HG03280 (cell line): ENCODE measurements at regions not wholly inside any gene's neighbourhood (a gene's known extent, or its start where the extent isn't known, plus 50 kb on each side); places are given as distances from the start of the nearest gene placed in this dataset.

Experiments used
- ATAC-seq: cut with Tn5 transposase; IDR thresholded peaks from one replicate; pipeline ENCODE4 v1.9.1; 2021; ENCODE audit warnings: mild to moderate bottlenecking, moderate library complexity; ENCODE audit not compliant: unreplicated experiment

DNA sequence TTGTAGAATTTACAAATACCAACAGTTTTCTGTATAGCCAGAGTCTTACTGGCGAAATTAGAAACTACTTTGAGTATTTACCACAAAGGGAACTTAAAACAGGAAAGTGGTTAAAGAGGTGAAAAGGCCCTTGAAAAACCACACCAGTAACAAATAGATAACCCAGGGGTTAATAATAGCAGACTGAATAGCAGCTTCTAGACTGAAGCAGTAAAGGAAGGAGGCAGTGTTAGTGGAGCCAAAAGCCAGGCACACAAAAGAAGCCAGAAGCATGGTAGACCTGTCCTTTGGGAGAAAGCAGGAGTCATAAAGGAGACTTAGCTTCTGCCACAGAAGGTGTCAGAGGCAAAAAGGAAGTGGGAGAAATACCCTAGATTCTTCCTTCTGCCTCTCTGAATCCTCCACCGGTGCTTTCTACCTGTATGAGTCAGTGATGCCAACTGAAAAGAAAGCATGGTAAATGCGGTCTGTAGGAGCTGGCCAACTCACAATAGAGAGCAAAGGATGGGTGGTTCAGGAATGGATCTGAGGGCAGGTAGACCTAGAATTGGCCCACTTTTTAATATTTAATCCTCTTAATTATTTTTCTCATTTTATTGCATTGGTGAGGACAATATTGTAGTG lies 97.3 kb downstream of the ARL6IP6 start:
- ATAC-seq, result no peak

DNA sequence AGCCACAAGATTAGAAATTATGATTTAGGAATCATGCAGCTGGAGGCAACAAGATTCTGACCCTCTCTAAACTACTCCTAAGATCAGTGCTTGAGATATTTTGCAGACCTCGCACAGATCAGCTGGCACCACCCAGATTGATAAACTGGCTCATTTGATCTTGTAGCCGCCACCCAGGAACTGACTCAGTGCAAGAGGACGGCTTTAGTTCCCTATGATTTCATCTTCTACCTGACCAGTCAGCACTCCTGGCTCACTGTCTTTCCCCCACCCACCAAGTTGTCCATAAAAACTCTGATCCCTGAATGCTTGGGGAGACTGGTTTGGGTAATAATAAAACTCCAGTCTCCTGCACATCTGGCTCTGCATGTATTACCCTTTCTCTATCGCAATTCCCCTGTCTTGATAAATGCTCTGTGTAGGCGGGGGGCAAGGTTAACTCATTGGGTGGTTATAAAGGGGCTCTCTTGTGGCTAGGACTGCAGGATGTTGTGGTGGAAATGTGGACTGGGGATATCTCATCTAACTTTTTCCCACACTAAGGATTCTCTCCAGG lies 96.1 kb downstream of the ARL6IP6 start:
- no peak for ATAC-seq

DNA sequence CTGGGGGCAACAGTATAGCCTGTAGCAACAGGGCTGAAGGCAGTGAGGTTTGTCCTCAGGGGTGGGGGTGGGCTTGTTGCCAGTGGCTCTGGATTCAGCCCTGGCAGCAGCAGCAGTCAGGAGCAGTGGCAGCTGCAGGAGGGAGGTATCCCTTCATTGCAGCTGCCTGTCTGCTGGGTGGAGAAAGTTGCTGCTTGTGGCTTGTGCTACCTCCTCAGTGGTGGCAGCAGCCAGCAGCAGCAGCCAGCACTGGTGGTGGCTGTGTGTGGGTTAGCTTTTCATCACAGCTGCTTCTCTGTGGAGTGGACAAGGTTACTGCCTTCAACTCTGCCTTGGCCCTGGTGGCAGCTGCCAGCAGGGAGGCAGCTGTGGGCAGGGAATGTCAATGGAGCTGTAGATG lies 94.9 kb downstream of the ARL6IP6 start:
- ATAC-seq, result no peak
